ENCODE measurements at regions not wholly inside any gene's neighbourhood (a gene's known extent, or its start where the extent isn't known, plus 50 kb on each side); places are given as distances from the start of the nearest gene placed in this dataset.

DNA sequence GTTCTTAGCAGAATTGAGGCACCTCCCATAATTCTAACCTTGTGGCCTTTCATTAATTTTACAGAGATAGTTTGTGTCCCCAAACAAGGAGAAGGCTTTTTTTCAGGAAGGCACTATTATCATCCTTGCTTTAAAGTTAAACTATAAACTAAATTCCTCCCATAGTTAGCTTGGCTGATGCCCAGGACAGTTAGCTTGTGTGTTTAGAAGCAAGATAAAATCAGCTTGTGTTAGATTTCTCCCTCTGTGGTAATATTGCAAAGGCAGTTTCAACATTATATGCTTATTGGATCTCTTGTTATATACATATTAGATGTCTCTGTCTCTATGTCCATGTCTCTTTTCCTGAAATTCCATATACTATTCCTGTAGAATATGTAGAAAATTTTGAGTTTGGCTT, 342.7 kb downstream of the TBC1D4 start:
- ChIA-PET POLR2A (no interaction called here), CTCF (no interaction called here)
- no peaks in the 10 kb centered on the region for H3K4me1 ChIP-seq (ENCODE audit: control insufficient read depth, insufficient read depth, low read length)
- in situ Hi-C loops (cut with HindIII; ENCODE audit: low pct_unique_long_range_greater_than_20kb, low sequenced_read_pairs) (no loop called here), intact Hi-C loops (cut with micrococcal nuclease; ENCODE audit: unreplicated experiment) (no loop called here)
- TF ChIP-seq TCF7L2 (IDR thresholded peaks at IDR 0.05; ENCODE audit: low read depth, low read length) = no peak
- no peak for TF ChIP-seq POLR2AphosphoS5 (IDR thresholded peaks at IDR 0.05; ENCODE audit: low read depth, low read length)
- TF ChIP-seq SIN3A (IDR thresholded peaks at IDR 0.05; ENCODE audit: borderline replicate concordance, insufficient read depth, low read depth, low read length) = no peak
- no peak for TF ChIP-seq REST (IDR thresholded peaks at IDR 0.05; ENCODE audit: insufficient read depth in 1 of 2, low read depth in 2 of 2, low read length in 1 of 2)
- TF ChIP-seq CTCF (IDR thresholded peaks at IDR 0.05) = no peak
- no peak for DNase-seq (ENCODE audit: low read depth, low spot score)
- no peak overlapping the region for H3K27ac ChIP-seq (ENCODE audit: low read length)
- no TSS peak for BruUV-seq (replicated peaks)
- no peak for ATAC-seq
- no peaks in the 10 kb centered on the region for H3K27me3 ChIP-seq (ENCODE audit: control insufficient read depth, insufficient read depth, low read length)
- no peaks in the 10 kb centered on the region for H3K9me3 ChIP-seq (ENCODE audit: control insufficient read depth, insufficient read depth, low read depth, low read length)
- H3K4me3 ChIP-seq (ENCODE audit: low read depth in 2 of 2, low read length in 2 of 2) = no peak overlapping the region
- no peaks in the 10 kb centered on the region for H3K36me3 ChIP-seq (ENCODE audit: control insufficient read depth, insufficient read depth, low read length)

DNA sequence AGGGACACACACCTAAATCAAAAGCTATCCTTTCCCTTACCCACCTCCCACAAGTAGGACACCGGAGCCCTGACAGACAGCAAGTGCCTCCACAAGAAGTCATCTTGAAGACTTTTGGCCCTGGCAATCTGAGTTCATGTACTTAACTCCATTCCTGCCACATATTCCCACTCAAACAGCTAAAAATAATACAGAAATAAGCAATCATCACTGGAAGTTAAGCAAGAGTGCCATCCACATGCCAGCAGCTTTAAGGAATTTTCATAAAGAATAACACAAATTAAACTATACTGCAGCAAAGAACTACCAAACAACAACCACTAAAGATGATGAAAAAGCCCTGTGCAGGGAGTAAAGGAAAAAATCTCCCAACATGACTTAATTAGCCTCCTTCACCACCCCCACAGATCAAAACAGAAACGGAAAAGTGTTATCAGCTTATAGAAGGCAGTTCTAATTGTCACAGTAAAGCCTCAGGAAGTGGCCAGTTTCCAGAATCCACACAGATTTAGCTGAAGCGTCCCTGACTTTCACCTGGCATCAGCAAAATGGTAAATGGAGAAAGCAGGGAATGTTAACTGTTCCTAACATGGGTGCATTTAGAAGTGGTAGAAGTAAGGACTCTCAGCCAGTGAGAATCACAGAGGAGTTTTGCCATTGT, 343.9 kb downstream of the TBC1D4 start:
- Histone ChIP-seq H3K27me3 (ENCODE audit: control insufficient read depth, insufficient read depth, low read length) (no peaks in the 10 kb centered on the region), H3K36me3 (ENCODE audit: control insufficient read depth, insufficient read depth, low read length) (no peaks in the 10 kb centered on the region), H3K9me3 (ENCODE audit: control insufficient read depth, insufficient read depth, low read depth, low read length) (no peaks in the 10 kb centered on the region), H3K4me1 (ENCODE audit: control insufficient read depth, insufficient read depth, low read length) (no peaks in the 10 kb centered on the region), H3K4me3 (ENCODE audit: low read depth in 2 of 2, low read length in 2 of 2) (no peak overlapping the region), H3K27ac (ENCODE audit: low read length) (no peak overlapping the region)
- intact Hi-C loops (cut with micrococcal nuclease; ENCODE audit: unreplicated experiment) = no loop called here
- in situ Hi-C loops (cut with HindIII; ENCODE audit: low pct_unique_long_range_greater_than_20kb, low sequenced_read_pairs) = no loop called here
- BruUV-seq (replicated peaks) = no TSS peak
- ATAC-seq (no peak), DNase-seq (ENCODE audit: low read depth, low spot score) (no peak)
- TF ChIP-seq REST (IDR thresholded peaks at IDR 0.05; ENCODE audit: insufficient read depth in 1 of 2, low read depth in 2 of 2, low read length in 1 of 2) = no peak
- no peak for TF ChIP-seq CTCF (IDR thresholded peaks at IDR 0.05)
- no peak for TF ChIP-seq SIN3A (IDR thresholded peaks at IDR 0.05; ENCODE audit: borderline replicate concordance, insufficient read depth, low read depth, low read length)
- no peak for TF ChIP-seq TCF7L2 (IDR thresholded peaks at IDR 0.05; ENCODE audit: low read depth, low read length)
- TF ChIP-seq POLR2AphosphoS5 (IDR thresholded peaks at IDR 0.05; ENCODE audit: low read depth, low read length) = no peak
- ChIA-PET POLR2A (no interaction called here), CTCF (no interaction called here)

Data from Panc1 (cell line).